Mesenchymal stem cell (in vitro differentiated cells and primary cell): ENCODE measurements at regions not wholly inside any gene's neighbourhood (a gene's known extent, or its start where the extent isn't known, plus 50 kb on each side); places are given as distances from the start of the nearest gene placed in this dataset.

ENCODE experiments used
- DNase-seq: peaks from one replicate; pipeline ENCODE4 v3.0.0-alpha.2; 2013
- H2AFZ ChIP-seq: one replicate; pipeline ENCODE4 v1.6.1; 2013; ENCODE audit warnings: low read depth, mild to moderate bottlenecking, control low read depth, inconsistent platforms, low read length, moderate library complexity
- H2AK5ac ChIP-seq: 2 replicates; pipeline ENCODE4 v1.6.1; 2013; ENCODE audit warnings: low read length, moderate library complexity, mild to moderate bottlenecking, inconsistent platforms; ENCODE audit not compliant: severe bottlenecking
- H2BK120ac ChIP-seq: one replicate; pipeline ENCODE4 v1.6.1; 2013; ENCODE audit warnings: low read depth, mild to moderate bottlenecking, inconsistent platforms, low read length, moderate library complexity
- H2BK12ac ChIP-seq, 2 experiments: one replicate each; pipeline ENCODE4 v1.6.1; 2013; ENCODE audit warnings: inconsistent platforms in 2 of 2, low read length in 2 of 2, mild to moderate bottlenecking in 2 of 2, moderate library complexity in 2 of 2, control low read depth in 1 of 2
- H2BK15ac ChIP-seq: one replicate; pipeline ENCODE4 v1.6.1; 2013; ENCODE audit warnings: mild to moderate bottlenecking, low read depth, inconsistent platforms; ENCODE audit not compliant: poor library complexity, severe bottlenecking
- H2BK5ac ChIP-seq: 2 replicates; pipeline ENCODE4 v1.6.1; 2013; ENCODE audit warnings: low read depth, mild to moderate bottlenecking, low read length, control low read depth, inconsistent platforms; ENCODE audit not compliant: poor library complexity, severe bottlenecking
- H3K14ac ChIP-seq, 2 experiments: one replicate each; pipeline ENCODE4 v1.6.1; 2013; ENCODE audit warnings: inconsistent platforms in 2 of 2, low read length in 2 of 2, control low read depth in 1 of 2, mild to moderate bottlenecking in 1 of 2, moderate library complexity in 1 of 2
- H3K18ac ChIP-seq, 2 experiments: one replicate each; pipeline ENCODE4 v1.6.1; 2013; ENCODE audit warnings: inconsistent platforms in 2 of 2, low read length in 2 of 2, control low read depth in 1 of 2, low read depth in 1 of 2, mild to moderate bottlenecking in 1 of 2
- H3K23ac ChIP-seq, 2 experiments: one replicate each; pipeline ENCODE4 v1.6.1; 2013; ENCODE audit warnings: inconsistent platforms in 2 of 2, low read length in 2 of 2, mild to moderate bottlenecking in 2 of 2, moderate library complexity in 2 of 2, control low read depth in 1 of 2
- H3K27ac ChIP-seq: 2 replicates; pipeline ENCODE4 v1.5.1; 2013; ENCODE audit warnings: mild to moderate bottlenecking, moderate library complexity, low read length, control low read depth, inconsistent platforms; ENCODE audit not compliant: poor library complexity, severe bottlenecking
- H3K27me3 ChIP-seq, 2 experiments: 2 replicates each; pipeline versions ENCODE4 v1.6.1 to v1.7.0; 2013; ENCODE audit warnings: low read length in 2 of 2, mild to moderate bottlenecking in 2 of 2, moderate library complexity in 2 of 2, control low read depth in 1 of 2, inconsistent platforms in 1 of 2; ENCODE audit not compliant: control insufficient read depth in 1 of 2, insufficient read depth in 1 of 2
- H3K36me3 ChIP-seq, 2 experiments: 2 replicates each; pipeline versions ENCODE4 v1.6.1 to v1.7.0; 2013; ENCODE audit warnings: low read length in 2 of 2, control low read depth in 1 of 2, inconsistent platforms in 1 of 2, low read depth in 1 of 2, mild to moderate bottlenecking in 1 of 2; ENCODE audit not compliant: insufficient read depth in 2 of 2, control insufficient read depth in 1 of 2
- H3K4ac ChIP-seq, 2 experiments: one replicate each; pipeline ENCODE4 v1.6.1; 2013; ENCODE audit warnings: inconsistent platforms in 2 of 2, low read length in 2 of 2, mild to moderate bottlenecking in 2 of 2, moderate library complexity in 2 of 2, control low read depth in 1 of 2, low read depth in 1 of 2
- H3K4me1 ChIP-seq: 2 replicates; pipeline ENCODE4 v1.6.1; 2013; ENCODE audit warnings: low read depth, low read length, control low read depth; ENCODE audit not compliant: control insufficient read depth, insufficient read depth
- H3K4me2 ChIP-seq: 2 replicates; pipeline ENCODE4 v1.6.1; 2013; ENCODE audit warnings: low read length, mild to moderate bottlenecking, inconsistent platforms; ENCODE audit not compliant: poor library complexity, severe bottlenecking
- H3K4me3 ChIP-seq, 2 experiments: 2 replicates each; pipeline versions ENCODE4 v1.5.1 to v1.7.0; 2013; ENCODE audit warnings: low read length in 2 of 2, mild to moderate bottlenecking in 2 of 2, control low read depth in 1 of 2, low read depth in 1 of 2; ENCODE audit not compliant: insufficient read depth in 1 of 2
- H3K79me1 ChIP-seq: replicated peaks from 2 replicates; pipeline ENCODE4 v1.6.1; 2013; ENCODE audit warnings: mild to moderate bottlenecking, control low read depth, low read length, inconsistent platforms; ENCODE audit not compliant: poor library complexity, severe bottlenecking
- H3K9ac ChIP-seq: 2 replicates; pipeline ENCODE4 v1.7.0; 2013; ENCODE audit warnings: mild to moderate bottlenecking, low read length, moderate library complexity
- H3K9me3 ChIP-seq: 2 replicates; pipeline ENCODE4 v1.7.0; 2013; ENCODE audit warnings: mild to moderate bottlenecking, low read length; ENCODE audit not compliant: control insufficient read depth
- H4K8ac ChIP-seq: one replicate; pipeline ENCODE4 v1.6.1; 2013; ENCODE audit warnings: inconsistent platforms, mild to moderate bottlenecking, low read length, moderate library complexity
- H4K91ac ChIP-seq: one replicate; pipeline ENCODE4 v1.6.1; 2013; ENCODE audit warnings: mild to moderate bottlenecking, low read length, inconsistent platforms
- WGBS: methylation state at CpG from one replicate; pipeline ENCODE4 v1.1.7; 2013; ENCODE audit warnings: mixed read lengths; 5-methylcytosine and 5-hydroxymethylcytosine counted together

- peak; percentile 39 for DNase-seq
- H3K27me3 ChIP-seq = no peaks in the 10 kb centered on the region
- H3K9me3 ChIP-seq = no peaks in the 10 kb centered on the region
- no peak overlapping the region for H3K18ac ChIP-seq
- no peak overlapping the region for H3K4me3 ChIP-seq
- no peak overlapping the region for H3K9ac ChIP-seq
- no peak overlapping the region for H3K27ac ChIP-seq
- no peak overlapping the region for H4K91ac ChIP-seq
- H2BK5ac ChIP-seq = no peak overlapping the region
- no CpG with 5 or more reads among the region's 1 CpG for WGBS
- H3K36me3 ChIP-seq = no peaks in the 10 kb centered on the region
- no peak overlapping the region for H4K8ac ChIP-seq
- H3K4me1 ChIP-seq = no peaks in the 10 kb centered on the region
- no peaks in the 10 kb centered on the region for H3K79me1 ChIP-seq
- H3K14ac ChIP-seq = no peak overlapping the region
- H2BK12ac ChIP-seq = no peak overlapping the region
- no peak overlapping the region for H3K4me2 ChIP-seq
- H2BK15ac ChIP-seq = no peak overlapping the region
- H3K4ac ChIP-seq = no peak overlapping the region
- no peak overlapping the region for H2AK5ac ChIP-seq
- H2AFZ ChIP-seq = no peak overlapping the region
- H2BK120ac ChIP-seq = no peak overlapping the region
- no peak overlapping the region for H3K23ac ChIP-seq
Measured at GRCh38 chr10:120400601-120401000, 56.4 kb upstream of the PLPP4 start.

- Histone ChIP-seq H3K4ac (no peak overlapping the region), H3K4me1 (no peaks in the 10 kb centered on the region), H3K9ac (no peak overlapping the region), H3K27ac (no peak overlapping the region), H2AK5ac (no peak overlapping the region), H3K9me3 (no peaks in the 10 kb centered on the region), H2AFZ (no peak overlapping the region), H3K36me3 (no peaks in the 10 kb centered on the region), H4K8ac (no peak overlapping the region), H2BK120ac (no peak overlapping the region), H3K18ac (no peak overlapping the region), H3K79me1 (no peaks in the 10 kb centered on the region), H3K4me3 (no peak overlapping the region), H2BK5ac (no peak overlapping the region), H3K14ac (no peak overlapping the region), H3K27me3 (no peaks in the 10 kb centered on the region), H2BK12ac (no peak overlapping the region), H3K23ac (no peak overlapping the region), H3K4me2 (no peak overlapping the region), H4K91ac (no peak overlapping the region), H2BK15ac (no peak overlapping the region)
- WGBS = 100% methylated on average over 1 of the region's 1 CpG
- DNase-seq = no peak
Measured at GRCh38 chr10:120402147-120402766, 54.8 kb upstream of the PLPP4 start.

- no peaks in the 10 kb centered on the region for H3K27me3 ChIP-seq
- H3K36me3 ChIP-seq = no peaks in the 10 kb centered on the region
- no peak overlapping the region for H3K23ac ChIP-seq
- H3K4me3 ChIP-seq = no peak overlapping the region
- H3K4ac ChIP-seq = no peak overlapping the region
- no peak overlapping the region for H4K8ac ChIP-seq
- 86% methylated on average over 3 of the region's 3 CpGs for WGBS
- no peak overlapping the region for H2AFZ ChIP-seq
- H3K79me1 ChIP-seq = no peaks in the 10 kb centered on the region
- no peak overlapping the region for H2BK120ac ChIP-seq
- DNase-seq = no peak
- no peak overlapping the region for H2BK12ac ChIP-seq
- H2BK15ac ChIP-seq = no peak overlapping the region
- no peak overlapping the region for H2AK5ac ChIP-seq
- no peak overlapping the region for H4K91ac ChIP-seq
- no peaks in the 10 kb centered on the region for H3K9me3 ChIP-seq
- no peaks in the 10 kb centered on the region for H3K4me1 ChIP-seq
- no peak overlapping the region for H2BK5ac ChIP-seq
- H3K18ac ChIP-seq = no peak overlapping the region
- H3K14ac ChIP-seq = no peak overlapping the region
- H3K9ac ChIP-seq = no peak overlapping the region
- H3K27ac ChIP-seq = no peak overlapping the region
- no peak overlapping the region for H3K4me2 ChIP-seq
Measured at GRCh38 chr10:120403109-120403508, 53.9 kb upstream of the PLPP4 start.

- H2AK5ac ChIP-seq = no peak overlapping the region
- no peaks in the 10 kb centered on the region for H3K79me1 ChIP-seq
- H3K27me3 ChIP-seq = no peaks in the 10 kb centered on the region
- no peak overlapping the region for H2BK15ac ChIP-seq
- H3K4me3 ChIP-seq = no peak overlapping the region
- no peak overlapping the region for H3K9ac ChIP-seq
- no peak overlapping the region for H3K18ac ChIP-seq
- H3K27ac ChIP-seq = no peak overlapping the region
- H3K14ac ChIP-seq = no peak overlapping the region
- no peak overlapping the region for H3K23ac ChIP-seq
- H2BK120ac ChIP-seq = no peak overlapping the region
- H2BK5ac ChIP-seq = no peak overlapping the region
- WGBS = 67% methylated on average over 4 of the region's 4 CpGs
- no peaks in the 10 kb centered on the region for H3K36me3 ChIP-seq
- H4K91ac ChIP-seq = no peak overlapping the region
- no peak overlapping the region for H4K8ac ChIP-seq
- no peaks in the 10 kb centered on the region for H3K4me1 ChIP-seq
- no peaks in the 10 kb centered on the region for H3K9me3 ChIP-seq
- H3K4me2 ChIP-seq = no peak overlapping the region
- H2BK12ac ChIP-seq = no peak overlapping the region
- no peak overlapping the region for H3K4ac ChIP-seq
- H2AFZ ChIP-seq = no peak overlapping the region
- DNase-seq = no peak
Measured at GRCh38 chr10:120406376-120406775, 50.7 kb upstream of the PLPP4 start.
